Right renal cortex interstitium (tissue), 3 donors: ENCODE measurements at regions not wholly inside any gene's neighbourhood (a gene's known extent, or its start where the extent isn't known, plus 50 kb on each side); places are given as distances from the start of the nearest gene placed in this dataset.

ENCODE experiments used
- DNase-seq, 3 donors: peaks; one replicate each; pipeline ENCODE4 v3.0.0-alpha.2; 2013; ENCODE audit warnings: low read depth in 3 of 3, low spot score in 2 of 3

GRCh38 chr2:6750411-6751158, 115.1 kb downstream of the CMPK2 start:
- no peak for DNase-seq

DNA sequence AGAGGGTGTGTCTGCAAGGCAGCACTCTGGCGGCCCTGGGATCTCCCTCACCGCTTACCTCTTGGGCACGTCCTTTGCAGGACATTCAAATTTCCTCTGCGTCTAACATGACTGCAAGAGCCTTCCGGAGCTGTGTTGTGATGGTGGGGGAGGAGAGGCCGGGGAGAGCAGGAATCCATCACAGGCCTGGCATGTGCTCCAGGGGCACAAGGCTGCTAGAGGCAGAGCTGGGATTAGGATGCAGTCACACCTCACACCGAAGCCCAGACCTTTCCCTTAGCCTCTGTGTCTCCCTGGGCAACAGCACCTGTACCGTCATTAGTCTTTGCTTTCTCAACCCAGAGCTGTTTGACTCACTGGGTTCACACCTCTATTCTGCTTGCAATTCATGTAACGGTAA, 111.3 kb downstream of the CMPK2 start:
- DNase-seq: no peak

DNA sequence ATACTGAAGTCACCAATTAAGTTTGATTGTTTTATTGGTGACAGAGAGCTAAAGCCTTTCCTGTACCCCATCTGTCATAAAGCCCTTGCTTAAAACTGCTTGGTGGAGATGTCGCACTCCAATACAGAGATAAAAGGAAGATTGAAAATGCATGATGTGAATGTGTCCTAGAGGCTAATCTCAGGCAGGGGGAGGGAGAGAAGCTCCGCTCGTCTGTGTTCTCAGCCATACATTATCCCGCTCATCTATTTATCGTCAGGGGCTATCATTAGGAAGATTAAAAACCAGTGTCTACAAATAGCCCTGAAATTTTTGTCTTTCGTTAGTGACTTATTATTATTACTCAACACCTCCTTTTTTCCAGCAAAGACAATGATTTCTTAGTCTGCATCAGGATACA, 110.3 kb downstream of the CMPK2 start:
- no peak for DNase-seq

DNA sequence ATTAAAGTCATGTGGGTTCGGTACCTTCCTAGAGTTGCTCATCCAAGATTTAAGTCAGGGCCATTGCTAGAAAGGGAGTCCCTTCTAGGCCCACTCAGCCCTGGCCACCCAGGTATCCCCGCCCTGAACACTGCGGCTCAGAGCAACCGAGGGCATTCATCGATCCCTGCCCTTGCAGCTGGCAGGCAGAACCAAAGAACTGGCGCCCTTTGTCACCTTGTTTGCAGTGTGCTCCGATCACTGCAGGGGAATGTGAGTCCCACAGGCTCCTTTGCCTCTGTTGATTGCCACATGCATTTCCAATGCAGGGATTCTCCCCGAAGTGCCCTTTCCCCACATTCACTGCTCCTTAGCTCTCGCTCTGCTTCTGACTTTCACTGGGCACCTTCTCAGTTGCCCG, 108.5 kb downstream of the CMPK2 start:
- no peak for DNase-seq

GRCh38 chr2:6759689-6760088, 106.0 kb downstream of the CMPK2 start:
- no peak for DNase-seq

GRCh38 chr2:6760132-6760531, 105.6 kb downstream of the CMPK2 start:
- no peak for DNase-seq

DNA sequence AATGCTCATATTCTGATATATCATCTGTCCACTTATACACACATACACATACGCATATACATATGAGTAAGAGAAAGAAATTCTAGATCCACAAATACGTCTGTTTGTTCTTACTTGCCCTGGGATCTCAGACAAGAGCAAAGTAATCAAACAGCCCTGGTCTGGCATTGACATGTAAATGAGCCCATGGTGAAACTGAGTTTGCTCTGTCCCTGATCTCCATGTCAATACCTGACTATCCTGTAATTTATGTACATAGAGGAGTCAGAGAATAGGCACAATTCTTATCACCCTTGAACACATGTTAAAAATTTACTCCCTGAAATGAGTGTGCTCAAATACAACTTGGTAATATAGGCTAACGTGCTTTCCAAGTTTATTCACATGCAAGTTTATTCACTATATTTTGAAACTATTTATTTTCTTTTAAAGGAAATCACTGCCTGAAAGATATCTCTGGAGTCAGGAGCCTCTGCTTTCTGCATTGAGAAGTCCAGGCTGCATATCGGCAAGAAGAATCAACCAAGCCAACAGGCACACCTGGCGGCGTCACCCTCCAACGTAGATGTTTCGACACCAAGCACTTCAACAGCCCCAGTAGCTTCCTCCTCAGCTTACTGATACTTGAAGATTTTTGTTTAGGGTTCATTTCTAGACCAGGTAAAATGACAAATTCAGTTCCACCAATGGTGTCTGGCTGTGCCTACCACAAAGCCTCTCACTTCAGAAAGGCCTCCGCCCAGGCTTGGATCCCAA, 100.6 kb downstream of the CMPK2 start:
- DNase-seq: no peak

DNA sequence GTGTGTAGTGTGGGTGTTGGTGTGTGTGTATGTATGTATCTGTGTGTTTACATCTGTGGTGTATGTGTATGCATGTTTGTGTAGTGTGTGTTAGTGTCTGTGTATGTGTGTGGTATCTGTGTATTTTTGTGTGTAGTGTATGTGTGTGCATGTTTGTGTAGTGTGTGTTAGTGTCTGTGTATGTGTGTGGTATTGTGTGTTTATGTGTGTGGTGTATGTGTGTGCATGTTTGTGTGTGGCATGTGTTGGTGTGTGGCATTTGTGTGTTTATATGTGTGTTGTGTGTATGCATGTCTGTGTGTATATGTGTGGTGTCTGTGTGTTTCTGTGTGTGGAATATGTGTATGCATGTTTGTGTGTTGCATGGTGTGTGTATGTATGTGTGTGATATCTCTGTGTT, 96.4 kb downstream of the CMPK2 start:
- no peak for DNase-seq

- no peak for DNase-seq
Observed at GRCh38 chr2:6770006-6770405, 95.7 kb downstream of the CMPK2 start.

DNA sequence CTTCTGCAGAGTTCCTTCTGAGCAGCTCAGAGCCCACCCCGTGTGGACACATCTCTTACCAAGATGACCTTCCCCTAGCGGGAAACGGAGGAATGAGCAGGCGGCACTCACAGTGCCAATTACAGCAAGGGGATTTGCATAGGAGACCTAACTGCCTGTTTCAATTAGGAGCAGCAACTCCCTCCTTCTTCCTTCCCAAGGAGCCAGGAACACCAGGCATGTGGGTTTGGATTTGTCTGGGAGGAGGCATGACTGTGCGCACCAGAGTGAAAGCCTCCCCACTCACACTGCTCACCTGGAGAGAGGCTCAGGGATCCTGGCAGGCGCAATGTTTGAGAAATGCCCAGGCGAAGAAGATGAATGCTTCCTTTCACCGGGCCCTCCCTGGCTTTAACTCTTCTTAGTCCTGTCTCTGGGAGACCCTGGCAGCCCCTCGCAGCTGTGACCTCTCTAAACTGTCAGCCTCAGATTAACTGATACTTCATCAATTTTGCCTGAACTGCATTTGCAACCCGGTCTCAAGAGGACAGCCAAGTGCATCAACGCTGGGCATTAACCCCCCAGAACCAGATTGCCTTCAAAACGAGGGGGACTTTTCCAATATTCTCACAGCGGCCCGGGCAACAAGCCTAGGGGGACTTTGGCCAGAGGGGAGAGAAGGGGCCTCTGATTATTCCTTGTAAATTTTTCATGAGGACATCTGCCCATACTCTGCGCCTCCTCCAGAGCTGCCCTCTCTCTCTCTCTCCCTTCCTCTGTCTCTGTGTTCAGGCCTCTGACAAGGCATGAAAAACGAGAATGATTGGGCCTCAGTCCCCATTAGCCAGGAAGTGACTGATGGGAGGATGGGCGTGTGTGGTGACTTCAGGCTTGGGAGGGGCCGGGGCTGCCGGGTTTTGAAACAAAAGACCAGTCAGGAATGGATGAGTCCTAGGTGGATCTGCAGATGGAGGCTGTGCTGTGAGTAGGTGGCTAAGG, 93.8 kb downstream of the CMPK2 start:
- DNase-seq: no peak

DNA sequence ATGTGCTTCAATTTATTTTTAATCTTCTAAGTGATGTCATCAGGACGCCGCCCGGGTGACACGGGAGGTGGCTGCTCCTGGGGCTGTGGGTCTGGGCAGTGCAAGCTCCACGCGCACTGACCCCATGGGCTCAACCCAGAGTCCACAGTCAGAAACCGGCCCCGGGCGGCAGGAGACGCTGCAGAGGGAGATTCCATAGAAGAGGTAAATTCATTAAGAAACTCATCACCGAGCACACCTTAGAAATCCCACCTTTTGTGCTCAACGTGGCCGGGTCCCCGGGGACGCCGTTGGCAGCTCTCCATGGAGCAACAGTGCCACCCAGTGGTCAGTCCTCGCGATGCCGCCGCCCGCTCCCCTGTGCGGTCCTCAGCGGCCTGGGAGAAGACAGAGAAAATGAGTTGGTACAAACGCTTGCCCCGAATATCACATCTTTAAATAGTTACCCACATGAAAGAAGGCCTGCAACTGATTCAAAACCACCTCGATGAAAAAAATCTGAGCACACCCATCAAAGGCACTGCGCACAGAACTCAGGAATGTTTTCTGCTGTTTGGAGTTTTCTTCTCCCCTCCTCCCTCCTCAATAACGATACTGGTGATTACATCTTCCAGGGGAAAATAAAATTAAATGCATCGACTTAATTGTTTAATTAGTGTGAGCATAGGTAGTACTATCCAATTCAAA, 92.6 kb downstream of the CMPK2 start:
- peak in 1 of 3 donors; percentile 62 for DNase-seq

- DNase-seq: no peak
Observed at GRCh38 chr2:6773694-6774044, 92.0 kb downstream of the CMPK2 start.

GRCh38 chr2:6776125-6776524, 89.6 kb downstream of the CMPK2 start:
- no peak for DNase-seq

DNA sequence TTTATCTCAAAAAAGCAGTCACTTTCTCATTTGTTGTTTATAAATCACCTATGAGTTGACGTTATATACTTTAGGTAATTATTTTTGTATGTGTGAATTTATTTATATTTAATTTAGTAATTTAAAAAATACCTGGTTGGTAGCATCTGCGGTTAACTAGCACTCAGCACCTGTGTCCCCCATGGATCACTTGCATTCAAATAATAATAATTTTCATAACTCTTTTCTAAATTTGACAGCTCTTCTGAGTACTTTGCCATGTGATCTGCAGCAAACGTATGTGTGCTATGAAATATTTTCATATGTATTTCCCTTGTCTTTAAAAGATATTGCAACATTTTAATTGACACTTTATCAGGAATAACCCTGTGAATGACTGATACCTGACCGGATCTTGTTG, 88.1 kb downstream of the CMPK2 start:
- no peak for DNase-seq

DNA sequence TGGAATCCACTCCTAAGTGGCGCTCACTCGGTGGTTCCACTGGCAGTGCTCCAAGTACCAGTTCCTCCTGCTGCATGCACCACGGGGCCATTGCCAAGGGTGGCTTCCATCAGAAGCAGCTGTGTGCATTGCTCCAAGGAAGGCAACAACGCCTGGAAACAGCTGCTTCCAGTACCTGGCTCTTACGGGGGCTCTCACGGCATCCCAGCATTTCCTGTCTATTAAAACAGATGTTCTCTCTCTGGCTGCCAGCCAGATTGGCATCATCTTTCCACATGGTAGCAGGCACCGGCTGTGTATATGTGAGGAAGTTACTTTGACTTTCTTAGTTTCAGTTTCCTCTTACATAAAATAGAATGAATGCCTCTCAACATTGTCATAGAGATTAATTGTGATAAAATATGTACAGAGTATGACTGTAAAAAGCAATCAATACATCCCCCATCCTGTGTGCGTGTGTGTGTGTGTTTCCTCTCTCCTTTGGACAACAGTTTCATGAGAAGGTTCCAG, 84.9 kb downstream of the CMPK2 start:
- peak; percentile 54 to 83 (median 61) for DNase-seq

- no peak for DNase-seq
Observed at GRCh38 chr2:6782517-6783237, 83.0 kb downstream of the CMPK2 start.

GRCh38 chr2:6783238-6783614, 82.5 kb downstream of the CMPK2 start:
- no peak for DNase-seq

DNA sequence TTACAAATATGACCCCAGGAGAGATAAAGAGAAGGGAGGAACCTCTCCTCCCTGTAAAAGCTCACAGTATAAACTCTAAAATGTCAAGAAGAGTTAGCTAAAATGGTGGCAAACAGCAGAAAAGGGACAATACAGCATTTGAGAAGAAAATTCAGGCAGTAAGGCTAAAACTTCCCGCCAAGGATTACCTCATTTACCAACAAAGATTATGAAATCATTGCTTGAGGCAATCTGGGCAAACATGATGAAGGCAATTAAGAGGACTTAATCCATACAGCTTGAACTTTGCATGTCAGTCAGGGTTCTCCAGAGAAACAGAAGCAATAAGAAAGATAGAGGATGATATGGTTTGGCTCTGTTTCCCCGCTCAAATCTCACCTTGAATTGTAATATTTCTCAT, 81.4 kb downstream of the CMPK2 start:
- DNase-seq: no peak

GRCh38 chr2:6785493-6785892, 80.2 kb downstream of the CMPK2 start:
- no peak for DNase-seq

DNA sequence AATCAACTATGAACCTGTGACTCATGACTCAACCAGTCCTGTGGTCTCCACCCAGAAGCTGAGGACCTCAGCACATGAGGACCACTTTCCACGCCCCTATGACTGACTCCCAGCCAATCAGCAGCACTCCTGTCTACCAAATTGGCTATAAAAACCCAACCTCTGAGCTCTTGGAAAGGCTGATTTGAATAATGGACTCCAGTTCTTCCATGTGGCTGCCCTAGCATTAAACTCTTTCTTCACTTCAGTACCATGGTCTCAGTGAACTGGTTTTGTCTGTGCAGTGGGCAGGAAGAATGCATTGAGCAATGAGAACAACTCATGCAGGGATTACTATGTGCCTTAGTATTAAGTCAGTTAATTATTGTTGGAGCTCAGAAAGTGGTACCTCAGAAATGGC, 78.3 kb downstream of the CMPK2 start:
- no peak for DNase-seq
